ENCODE measurements at regions not wholly inside any gene's neighbourhood (a gene's known extent, or its start where the extent isn't known, plus 50 kb on each side); places are given as distances from the start of the nearest gene placed in this dataset.
"Not testable (repeated sequence)": the region's sequence is repeated elsewhere in the genome, so short reads cannot be mapped to it uniquely, and the experiment has no call there.

DNA sequence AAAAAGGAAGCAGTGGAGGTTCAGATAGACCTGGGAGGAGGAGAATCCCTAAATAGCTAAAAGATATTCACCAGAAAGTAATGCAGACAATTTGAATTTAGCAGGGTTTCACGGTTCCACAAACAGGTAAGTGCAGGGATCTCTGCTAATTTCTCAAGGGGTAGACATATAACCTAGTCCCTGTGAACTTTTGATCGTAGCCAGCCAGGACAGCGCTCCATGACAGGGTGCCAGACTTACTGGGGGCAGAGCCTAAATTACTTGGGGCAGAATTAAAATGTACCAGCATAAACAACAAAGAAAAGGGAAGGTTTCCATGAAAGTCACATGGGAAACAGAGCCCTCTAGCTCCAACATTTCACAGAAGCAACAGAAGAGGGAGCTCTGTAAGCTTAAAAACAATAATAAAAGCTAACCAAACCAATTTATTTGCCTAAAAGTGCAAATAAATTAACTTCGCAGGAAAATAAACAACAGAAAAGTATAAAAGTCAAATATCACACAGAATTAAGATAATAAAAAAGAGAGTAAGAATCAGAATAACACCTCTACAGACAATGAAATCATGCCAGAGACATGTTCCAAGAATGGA is 198.3 kb downstream of the DUSP10 start:
- no peak for DNase-seq

DNA sequence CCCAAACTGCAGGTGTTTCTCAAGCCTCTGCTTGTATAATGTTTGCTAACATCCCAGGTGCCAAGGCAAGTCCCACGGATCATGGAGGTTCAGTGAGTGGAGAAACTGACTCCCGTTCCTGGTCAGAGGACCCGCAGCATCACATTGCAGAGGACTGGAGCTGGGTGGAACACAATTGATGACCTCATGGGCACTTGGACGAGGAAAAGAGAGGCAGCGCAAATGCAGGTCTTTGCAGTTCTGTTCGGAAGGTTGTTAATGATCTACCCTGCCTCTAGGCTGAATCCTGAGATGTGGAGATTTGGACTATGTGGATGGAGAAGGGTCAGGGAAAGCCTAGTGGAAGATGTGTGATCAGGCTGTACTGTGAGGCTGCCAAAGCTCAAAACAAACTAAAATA is 192.9 kb downstream of the DUSP10 start:
- DNase-seq: no peak

DNA sequence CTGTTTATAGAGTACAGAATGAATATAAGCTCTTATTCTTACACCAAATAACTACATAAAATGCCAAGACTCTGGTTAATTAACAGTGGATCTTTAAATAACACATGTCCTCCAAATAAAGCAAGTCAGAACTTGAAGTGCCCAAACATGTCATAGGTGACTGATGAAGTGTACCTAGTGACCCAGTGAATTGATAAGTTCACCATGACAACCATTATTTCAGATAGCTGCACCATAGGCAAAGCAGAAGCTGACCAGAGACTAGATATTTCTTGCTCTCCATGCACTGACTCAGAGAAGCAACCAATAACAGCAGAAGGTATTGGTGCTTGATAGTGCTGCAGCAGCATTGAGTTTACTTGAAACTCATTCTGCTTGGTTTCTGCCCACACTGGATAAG is 192.1 kb downstream of the DUSP10 start:
- no peak for DNase-seq

DNA sequence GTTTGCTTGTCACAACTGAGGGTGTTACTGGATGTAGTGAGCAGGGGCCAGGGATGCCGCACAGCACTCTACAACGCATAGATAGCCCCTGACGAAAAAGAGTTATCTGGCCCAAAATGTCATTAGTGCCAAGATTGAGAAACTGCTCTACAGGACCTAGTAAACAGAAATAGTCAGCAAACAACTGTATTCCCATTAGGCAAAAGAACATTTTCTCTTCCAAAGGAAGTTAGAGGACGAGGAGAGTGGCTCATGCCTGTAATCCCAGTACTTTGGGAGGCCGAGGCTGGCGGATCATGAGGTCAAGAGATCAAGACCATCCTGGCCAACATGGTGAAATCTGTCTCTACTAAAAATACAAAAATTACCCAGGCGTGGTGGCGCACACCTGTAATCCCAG is 189.1 kb downstream of the DUSP10 start:
- not testable (repeated sequence) for DNase-seq

DNA sequence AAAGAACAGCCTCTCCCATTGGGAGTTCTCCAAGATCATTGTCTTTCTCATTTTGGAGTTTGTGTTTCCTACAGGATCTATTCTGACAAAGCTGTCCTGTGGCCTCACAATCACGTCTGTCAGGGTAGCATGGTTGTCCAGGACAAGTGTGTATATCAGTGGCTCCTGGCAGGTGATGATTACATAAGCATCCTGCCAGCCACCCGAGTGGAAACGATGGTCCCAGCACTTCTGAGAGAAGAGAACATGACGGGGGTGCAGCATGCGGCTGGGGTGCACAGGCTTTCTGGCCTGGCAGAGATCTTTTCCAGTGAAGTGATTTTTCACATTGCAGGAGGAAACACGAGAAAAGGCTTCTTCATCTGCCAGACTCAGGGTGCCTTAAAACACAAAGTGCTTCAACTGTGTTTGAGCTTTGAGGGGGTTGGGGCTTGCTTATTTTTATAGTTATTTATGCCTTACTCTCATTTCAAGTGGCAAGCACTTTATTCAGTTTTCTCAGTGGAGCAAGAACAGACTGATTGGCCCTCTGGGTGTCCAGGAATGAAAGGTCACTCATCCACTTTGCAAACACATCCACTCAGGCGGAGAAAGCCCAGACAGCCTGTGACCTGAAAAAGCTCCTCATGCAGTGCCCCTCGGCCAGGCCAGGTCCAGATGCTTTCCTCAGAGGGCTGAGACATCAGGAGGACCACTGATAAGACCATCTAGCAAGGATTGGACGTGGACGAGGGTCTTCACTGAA is 186.0 kb downstream of the DUSP10 start:
- no peak for DNase-seq

DNA sequence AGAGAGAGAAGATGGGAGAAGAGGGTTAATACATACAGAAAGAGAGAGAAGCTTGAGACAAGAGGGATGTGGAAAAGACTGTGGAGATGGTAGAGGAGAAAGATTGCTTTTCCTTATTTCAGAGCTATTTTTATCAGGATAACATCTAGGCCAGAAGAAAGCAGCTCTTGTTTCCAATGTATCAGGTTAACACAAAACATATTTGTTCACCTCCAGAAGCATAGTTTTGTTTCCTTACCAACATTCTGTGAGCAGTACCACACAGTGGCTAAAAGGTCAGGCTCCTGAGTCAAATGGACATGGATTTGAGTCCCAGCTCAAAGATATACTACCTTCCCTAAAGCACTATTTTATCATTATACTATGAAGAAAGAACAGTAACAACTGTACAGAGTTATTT is 185.5 kb downstream of the DUSP10 start:
- no peak for DNase-seq

DNA sequence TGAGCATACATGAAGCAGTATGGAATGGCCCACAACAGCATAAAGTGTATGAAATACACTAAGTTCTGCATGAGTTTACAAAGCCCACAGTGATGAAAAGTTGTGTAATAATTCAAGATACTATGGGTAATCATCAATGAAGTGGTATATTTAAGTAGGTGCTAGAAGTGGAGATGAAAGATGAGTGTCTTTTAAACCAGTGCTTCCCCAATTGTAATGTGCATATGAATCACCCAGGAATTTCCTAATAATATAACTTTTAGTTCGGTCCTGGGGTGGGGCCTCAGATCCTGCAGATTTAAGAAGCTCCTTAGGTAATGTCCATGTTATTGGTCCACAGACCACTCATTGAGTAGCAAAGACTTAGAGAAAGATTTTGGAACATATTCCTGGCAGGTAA is 184.9 kb downstream of the DUSP10 start:
- no peak for DNase-seq

DNA sequence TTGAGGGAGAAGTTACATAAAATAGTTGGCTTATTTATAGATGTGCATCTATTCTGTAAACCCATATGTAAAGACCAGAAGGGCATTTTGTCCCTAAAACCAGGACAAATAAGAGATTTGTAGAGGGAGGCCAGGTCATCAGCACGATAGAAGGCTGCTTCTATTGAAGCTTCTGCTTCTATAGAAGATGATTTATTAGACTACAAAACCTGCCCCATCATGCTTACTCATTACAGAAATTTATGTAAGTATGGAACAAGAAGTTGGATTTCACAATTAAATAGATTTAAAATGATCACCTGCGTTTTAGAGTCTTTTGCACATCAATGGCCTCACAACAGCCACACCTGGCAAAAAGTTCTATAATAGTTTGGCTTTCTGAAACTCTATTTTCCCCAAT is 183.5 kb downstream of the DUSP10 start:
- DNase-seq: no peak

DNA sequence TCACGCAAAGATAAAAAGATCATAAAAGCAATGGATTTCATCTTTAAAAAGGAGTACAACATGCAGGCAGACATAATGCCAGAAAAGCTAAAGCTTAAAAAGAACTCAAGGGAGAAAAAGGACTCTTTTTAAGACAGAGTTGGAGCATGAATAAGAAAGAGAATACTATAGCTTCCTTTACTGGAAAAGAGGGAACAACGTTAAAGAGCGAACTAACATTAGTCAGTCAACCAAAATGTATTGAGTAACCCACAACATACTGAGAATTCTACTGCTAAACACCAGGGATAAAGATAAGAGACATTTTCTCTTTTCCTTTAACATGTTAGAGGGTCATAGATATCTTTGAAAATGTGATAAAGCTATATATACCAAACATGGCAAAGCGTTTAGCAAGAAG is 182.0 kb downstream of the DUSP10 start:
- no peak for DNase-seq

DNA sequence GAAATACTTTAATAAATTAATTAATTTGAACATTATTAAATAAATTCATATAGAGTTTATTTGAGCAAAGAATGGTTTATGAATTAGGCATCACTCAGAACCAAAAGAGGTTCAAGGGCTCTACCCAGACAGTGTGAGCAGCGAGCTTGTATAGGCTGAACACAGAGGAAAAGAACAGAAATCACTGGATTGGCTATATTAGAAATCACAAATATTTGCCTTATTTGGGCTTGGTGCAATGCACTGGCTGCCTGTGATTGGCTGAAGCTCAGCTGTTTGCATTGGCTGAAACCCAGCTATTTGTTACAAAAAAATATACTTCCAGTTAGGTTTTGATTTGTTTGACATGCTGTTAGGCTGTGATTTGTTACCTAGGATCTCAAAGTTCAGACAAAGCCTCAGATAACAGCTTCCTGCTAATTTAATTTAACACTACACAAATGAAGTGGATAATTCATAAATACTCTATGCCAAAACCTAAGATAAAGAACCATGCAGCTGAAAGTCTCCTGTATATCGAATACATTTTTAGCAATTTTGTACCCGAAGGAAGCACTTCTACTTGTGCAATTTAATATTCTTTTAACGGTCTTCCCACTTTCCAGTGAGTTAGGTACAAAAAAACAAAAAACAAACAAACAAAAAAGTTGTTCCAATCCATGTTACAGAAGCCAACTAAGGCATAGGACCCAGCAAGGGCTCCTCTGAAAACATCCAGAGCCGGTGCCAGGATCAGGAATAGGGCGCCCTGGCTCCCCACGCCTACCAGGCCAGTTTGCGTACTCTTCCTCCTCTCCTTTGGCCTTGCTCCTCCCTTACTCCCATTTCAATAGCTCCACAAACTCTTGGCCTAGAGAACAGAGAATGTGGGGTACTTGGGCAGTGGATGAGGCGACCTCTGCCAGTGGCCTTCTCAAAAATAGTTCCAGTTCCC is 179.1 kb downstream of the DUSP10 start:
- DNase-seq: no peak

DNA sequence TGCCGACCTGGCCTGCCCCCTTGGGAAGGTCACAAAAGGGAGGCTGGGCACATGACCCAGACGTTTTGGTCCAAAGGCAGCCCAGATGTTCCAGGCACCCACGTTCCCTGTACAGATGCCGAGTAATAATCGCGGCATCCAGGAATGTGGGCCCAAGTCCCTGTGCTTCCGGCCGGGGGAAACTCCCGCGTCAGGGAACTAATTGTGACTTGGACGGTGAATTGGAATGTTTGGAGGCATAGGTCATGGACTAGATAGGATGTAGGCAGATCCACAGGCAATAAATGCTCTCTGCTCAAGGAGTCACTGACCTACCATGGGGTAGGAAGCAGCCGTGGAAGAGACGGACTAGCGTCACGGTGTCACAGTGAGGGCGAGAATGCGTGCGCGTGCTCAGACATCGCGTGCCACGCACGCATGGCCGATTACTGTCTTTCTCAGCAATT is 178.4 kb downstream of the DUSP10 start:
- no peak for DNase-seq

DNA sequence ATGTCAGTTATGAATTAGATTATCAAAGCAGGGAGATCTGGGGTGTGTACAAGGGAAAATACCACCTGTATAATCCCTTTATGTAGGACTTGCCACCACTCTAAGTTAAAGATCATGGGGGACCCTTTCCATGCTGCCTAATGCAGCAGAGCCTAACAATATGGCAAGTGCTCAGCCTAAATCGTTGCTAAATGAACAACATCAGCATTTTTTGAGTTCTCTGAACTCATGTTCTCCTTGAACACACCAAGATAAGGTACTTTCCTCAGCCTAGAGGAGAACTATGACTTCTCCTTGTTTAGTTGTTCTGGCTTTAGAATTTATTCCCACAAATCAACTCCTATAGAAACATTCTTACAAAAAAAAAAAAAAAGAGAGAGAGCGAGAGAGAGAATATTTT is 177.0 kb downstream of the DUSP10 start:
- no peak for DNase-seq

DNA sequence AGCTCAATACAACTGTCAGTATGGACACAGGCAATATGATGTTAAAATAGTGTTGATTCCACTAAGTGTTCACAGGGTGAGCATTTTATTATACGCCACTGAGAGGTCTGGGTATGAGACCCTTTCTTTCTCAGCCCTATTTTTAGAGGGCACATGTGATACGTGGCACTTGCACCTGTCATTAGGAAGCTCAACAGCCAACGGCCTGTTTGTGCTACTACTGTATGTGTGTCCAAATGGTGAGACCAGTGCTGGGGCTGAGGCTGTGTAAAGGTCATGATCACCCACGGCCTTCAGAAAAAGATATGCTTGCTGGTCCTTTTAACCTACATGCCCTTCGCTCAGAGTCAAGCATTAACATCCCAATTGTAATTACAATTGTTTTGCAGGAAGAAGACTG is 176.2 kb downstream of the DUSP10 start:
- no peak for DNase-seq

DNA sequence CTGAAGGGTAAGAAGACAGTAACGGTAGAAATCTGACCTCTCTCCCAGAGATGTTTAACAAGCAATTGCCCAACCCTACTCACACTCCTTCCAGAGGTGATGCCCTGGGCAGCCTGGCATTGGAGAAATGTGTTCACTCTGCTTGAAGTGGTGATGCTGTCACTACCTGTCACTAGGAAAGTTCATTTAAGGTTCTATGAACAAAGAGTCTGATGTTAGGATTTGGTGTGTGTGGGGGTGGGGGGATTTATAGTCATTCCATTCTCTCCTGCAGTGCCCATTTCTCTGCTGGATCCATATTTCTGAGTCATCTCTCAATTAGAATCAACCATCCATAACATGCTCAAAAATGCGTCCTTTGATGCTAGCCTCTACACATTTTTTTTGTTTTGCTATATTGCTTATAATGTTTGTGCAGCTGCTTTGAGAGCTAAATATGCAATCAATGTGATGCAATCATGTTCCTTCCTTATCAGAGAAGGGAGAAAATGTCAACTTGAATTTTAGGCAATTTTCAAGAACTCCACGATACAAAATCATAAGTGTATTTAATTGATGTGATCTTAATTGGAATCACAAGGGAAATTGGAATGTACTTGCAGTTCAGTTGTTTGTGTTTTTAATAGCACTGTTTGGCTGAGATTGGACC is 173.9 kb downstream of the DUSP10 start:
- no peak for DNase-seq

DNA sequence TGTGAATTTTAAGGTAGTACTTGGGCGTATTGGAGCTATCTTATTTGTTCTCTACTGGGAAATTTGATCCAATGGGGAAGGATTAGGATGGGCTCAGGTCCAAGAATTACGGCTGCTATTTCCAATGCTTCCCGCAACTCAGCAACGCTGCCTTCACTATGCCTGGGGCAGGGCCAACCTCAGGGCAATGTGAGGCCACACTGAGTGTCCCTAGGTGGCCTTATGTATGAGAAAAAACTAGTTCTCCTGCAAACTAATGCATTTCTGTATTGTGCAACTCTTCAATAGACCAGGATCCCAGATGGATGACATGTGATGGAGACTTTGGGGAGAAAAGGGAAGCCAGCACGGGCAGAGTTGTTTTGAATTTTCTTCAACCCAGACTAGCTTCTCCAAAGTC is 168.1 kb downstream of the DUSP10 start:
- no peak for DNase-seq

DNA sequence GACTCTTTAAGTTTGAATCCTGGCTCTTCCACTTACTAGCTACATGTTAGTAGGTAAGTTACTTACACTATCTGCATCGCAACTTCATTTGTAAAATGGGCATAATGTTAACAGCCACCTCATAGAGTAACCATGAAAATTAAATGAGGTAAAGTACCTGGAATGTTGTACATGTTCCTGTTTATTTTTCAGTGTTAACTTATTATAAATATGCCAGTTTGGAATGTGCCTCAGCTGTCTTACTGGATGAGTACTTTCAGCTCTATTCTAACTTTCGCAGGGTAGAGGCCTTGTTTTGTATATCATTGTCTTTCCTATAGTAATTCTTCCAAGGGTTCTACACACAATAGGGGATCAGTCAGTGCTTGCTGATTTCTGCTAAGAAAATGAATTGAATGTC is 167.4 kb downstream of the DUSP10 start:
- DNase-seq: no peak

DNA sequence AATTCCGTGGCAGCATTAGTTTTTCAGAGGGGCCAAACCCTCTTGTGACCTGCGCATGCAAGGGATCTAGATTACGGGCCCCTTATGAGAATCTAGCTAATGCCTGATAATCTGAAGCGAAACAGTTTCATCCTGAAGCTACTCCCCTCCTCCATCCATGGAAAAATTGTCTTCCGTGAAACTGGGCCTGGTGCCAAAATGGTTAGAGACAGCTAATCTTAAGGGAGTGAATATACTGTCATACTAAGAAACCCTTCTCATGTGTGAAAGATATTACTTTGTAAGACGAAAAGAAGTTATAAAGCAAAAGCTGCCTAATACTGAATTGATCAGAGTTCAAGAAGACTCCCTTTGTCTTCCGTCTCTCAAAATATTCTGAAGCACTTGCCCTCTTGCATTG is 166.3 kb downstream of the DUSP10 start:
- no peak for DNase-seq

DNA sequence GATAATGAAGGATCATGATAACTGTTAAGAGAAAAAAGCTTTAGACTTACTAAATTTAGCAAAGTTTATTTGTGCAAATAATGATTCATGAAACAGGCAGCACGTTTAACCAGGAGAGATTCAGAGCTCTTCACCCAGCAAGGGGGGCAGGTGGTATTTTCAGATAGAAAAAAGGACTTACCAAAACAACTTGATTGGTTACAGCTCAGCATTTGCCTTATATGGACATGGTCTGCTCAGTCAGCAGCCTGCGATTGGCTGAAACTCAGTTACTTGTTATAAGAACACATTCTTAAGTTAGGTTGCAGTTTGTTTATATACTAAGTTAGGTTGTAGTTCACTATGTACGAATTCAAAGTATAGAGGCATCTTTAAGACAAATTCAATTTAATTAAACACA is 165.6 kb downstream of the DUSP10 start:
- no peak for DNase-seq

DNA sequence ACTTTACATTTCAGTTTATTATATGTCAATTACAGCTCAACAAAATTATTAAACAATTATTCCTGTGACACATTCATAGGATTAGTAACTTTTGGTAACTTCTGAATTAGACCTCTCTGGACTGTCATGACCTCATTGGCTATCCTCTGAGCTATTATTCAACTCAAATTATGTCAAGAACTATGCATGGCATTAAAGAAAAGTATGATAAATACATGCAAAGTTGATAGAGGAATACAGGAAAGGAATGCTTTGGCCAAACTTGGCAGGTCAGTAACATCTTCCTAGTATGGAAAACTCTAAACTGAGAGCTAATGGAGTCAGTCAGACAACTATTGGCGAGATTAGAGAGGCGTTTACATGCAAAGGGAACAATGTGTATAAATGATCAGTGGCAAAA is 158.4 kb downstream of the DUSP10 start:
- DNase-seq: no peak

DNA sequence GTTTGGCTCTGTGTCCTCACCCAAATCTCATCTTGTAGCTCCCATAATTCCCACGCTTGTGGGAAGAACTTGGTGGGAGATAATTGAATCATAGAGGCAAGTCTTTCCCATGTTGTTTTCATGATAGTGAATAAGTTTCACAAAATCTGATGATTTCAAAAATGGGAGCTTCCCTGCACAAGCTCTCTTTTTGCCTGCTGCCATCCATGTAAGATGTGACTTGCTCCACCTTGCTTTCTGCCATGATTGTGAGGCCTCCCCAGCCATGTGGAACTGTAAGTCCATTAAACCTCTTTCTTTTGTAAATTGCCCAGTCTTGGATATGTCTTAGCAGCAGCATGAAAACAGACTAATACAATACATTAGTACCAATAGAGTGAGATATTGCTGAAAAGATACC is 154.9 kb downstream of the DUSP10 start:
- not testable (repeated sequence) for DNase-seq

DNA sequence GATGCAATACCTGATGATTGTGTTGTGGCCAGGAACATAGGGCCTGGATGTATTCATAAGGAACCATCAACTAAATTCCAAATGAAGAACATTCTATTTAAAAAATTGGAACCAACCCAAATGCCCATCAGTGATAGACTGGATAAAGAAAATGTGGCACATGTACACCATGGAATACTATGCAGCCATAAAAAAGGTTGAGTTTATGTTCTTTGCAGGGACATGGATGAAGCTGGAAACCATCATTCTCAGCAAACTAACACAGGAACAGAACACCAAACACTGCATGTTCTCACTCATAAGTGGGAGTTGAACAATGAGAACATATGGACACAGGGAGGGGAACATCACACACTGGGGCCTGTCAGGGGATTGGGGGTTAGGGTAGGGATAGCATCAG is 150.6 kb downstream of the DUSP10 start:
- not testable (repeated sequence) for DNase-seq

DNA sequence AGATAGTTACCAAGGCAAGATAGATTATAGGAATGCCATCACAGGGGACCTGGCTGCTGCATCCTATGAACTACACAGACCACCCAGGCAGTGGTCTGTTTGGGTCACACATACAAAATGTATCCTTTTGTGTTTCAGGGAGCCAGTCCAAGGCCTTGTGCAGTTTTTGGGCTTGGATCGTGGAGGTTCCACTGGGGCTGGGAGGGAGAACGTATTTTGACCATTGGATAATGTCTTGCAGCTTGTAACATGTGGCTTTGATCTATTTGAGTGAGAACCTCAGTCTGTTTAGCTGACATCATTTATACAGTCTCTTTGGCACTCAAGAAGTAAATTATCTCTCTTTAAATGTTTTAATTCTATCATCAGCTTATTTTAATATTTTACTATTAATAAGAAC is 147.3 kb downstream of the DUSP10 start:
- DNase-seq: peak; percentile 54

DNA sequence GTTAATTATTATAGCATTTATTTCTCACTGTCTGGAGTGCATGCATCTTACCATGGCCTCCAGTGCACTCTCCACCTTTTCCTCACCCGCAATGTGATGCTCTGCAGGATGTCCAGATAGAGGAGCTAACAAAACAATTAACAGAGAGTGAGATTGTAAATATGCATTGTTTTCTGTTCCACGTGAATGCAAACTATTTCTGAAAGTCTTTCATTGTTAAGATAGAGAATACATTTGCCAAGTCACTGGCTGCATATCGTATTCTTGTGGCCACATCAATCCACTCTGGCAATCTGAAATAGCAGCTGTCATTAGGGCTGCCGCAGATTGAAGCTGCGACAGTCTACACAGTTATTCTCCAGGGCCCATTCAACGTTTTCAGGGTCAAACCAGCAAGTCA is 143.8 kb downstream of the DUSP10 start:
- DNase-seq: no peak

Data from left hindlimb (tissue), 1 donor.